ENCODE measurements at regions not wholly inside any gene's neighbourhood (a gene's known extent, or its start where the extent isn't known, plus 50 kb on each side); places are given as distances from the start of the nearest gene placed in this dataset.

DNA sequence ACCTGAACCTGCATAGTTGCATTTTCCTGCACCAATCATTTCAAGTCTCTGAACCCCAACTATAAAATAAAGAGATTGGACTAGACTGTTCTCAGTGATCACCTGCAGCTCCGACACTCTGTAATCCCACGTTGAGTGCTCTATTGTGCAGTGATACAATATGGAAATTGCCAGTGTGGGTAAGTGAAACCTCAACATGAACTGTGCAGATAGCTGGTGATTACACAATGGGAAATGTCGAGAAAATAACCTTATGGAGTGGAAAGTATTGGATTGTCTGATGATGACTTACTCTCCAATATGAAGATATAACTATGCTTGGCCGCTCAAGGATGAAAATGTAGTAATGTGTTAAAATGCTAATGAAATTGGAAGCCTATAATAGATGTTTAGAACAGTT, 293.1 kb upstream of the BRINP1 start:
- TF ChIP-seq RAD21 (conservative IDR thresholded peaks at IDR 0.05 in 1 of 2, IDR thresholded peaks at IDR 0.05 in 1 of 2) = no peak
- no peak for TF ChIP-seq ESRRA (IDR thresholded peaks at IDR 0.05; ENCODE audit: borderline replicate concordance, low read length)
- no peak for TF ChIP-seq POLR2A (IDR thresholded peaks at IDR 0.05; ENCODE audit: low read length)
- TF ChIP-seq FOSB (CRISPR knock-in tag; IDR thresholded peaks at IDR 0.05) = no peak
- no peak for TF ChIP-seq NR3C1 (IDR thresholded peaks at IDR 0.05)
- no peak for TF ChIP-seq HOXB13 (CRISPR knock-in tag; IDR thresholded peaks at IDR 0.05; ENCODE audit: low read depth)
- TF ChIP-seq KDM1A (IDR thresholded peaks at IDR 0.05; ENCODE audit: low read depth) = no peak
- TF ChIP-seq BHLHE40 (IDR thresholded peaks at IDR 0.05; ENCODE audit: low read depth, low read length) = no peak
- no peak for TF ChIP-seq NFE2L2 (conservative IDR thresholded peaks at IDR 0.05; ENCODE audit: low read length)
- POLR2A ChIA-PET = no interaction called here
- no peak overlapping the region for H3K4me2 ChIP-seq
- H3K4me1 ChIP-seq = no peaks in the 10 kb centered on the region
- no peak for DNase-seq (ENCODE audit: low read depth in 1 of 2, low spot score in 1 of 2)
- no peaks in the 10 kb centered on the region for H3K9me3 ChIP-seq
- CTCF ChIA-PET = interaction anchor here (1.1 kb wide), 1 partner anchor 10 kb away, joined by 4 read pairs; no protein-coding TSS in a partner anchor
- no peak overlapping the region for H3K27ac ChIP-seq
- no peak for FAIRE-seq
- no peak overlapping the region for H3K4me3 ChIP-seq
- ATAC-seq = no peak
- WGBS (ENCODE audit: missing lambda C conversion rate) = under 1% methylated on average over 4 of the region's 4 CpGs

DNA sequence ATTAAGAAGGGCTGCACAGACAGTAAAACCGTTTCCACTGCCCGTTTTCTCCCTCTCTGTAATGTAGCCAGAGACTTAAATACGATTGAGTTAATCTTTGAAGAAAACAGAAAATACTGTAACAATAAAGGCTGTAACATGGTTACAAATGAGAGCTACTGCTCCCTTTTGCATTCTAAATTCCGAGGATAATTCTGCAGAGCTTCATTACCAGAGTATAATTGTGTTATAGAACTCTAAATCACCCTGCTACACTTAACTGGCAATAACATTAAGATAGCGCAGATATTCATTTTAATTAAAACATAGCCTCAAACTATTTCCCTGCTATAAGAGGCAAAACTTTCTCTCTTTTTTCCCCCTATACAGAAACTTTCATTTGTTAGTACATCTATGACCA, 283.7 kb upstream of the BRINP1 start:
- FAIRE-seq = no peak
- no peak for DNase-seq (ENCODE audit: low read depth in 1 of 2, low spot score in 1 of 2)
- ATAC-seq = no peak
- ChIA-PET CTCF (no interaction called here), POLR2A (no interaction called here)
- H3K4me2 ChIP-seq = no peak overlapping the region
- no peaks in the 10 kb centered on the region for H3K4me1 ChIP-seq
- H3K4me3 ChIP-seq = no peak overlapping the region
- TF ChIP-seq JUNB (IDR thresholded peaks at IDR 0.05) = no peak
- TF ChIP-seq RCOR1 (IDR thresholded peaks at IDR 0.05; ENCODE audit: low read depth, low read length) = no peak
- TF ChIP-seq ZSCAN20 (CRISPR knock-in tag; IDR thresholded peaks at IDR 0.05) = no peak
- no peak for TF ChIP-seq TFCP2L1 (CRISPR knock-in tag; IDR thresholded peaks at IDR 0.05)
- no peak for TF ChIP-seq ESRRA (IDR thresholded peaks at IDR 0.05; ENCODE audit: borderline replicate concordance, low read length)
- no peak for TF ChIP-seq SMC3 (IDR thresholded peaks at IDR 0.05)
- no peak for TF ChIP-seq PHF8 (IDR thresholded peaks at IDR 0.05; ENCODE audit: borderline replicate concordance, low read depth)
- no peak for TF ChIP-seq TP53 (CRISPR knock-in tag; IDR thresholded peaks at IDR 0.05)
- no peak for TF ChIP-seq MYC (IDR thresholded peaks at IDR 0.05; ENCODE audit: borderline replicate concordance, low read length)
- no peak for TF ChIP-seq HEYL (CRISPR knock-in tag; IDR thresholded peaks at IDR 0.05)
- no peak for TF ChIP-seq ZFP36 (IDR thresholded peaks at IDR 0.05; ENCODE audit: borderline replicate concordance, partially characterized antibody)
- no peak for TF ChIP-seq RAD21 (conservative IDR thresholded peaks at IDR 0.05 in 1 of 2, IDR thresholded peaks at IDR 0.05 in 1 of 2)
- TF ChIP-seq, protein P1, sequence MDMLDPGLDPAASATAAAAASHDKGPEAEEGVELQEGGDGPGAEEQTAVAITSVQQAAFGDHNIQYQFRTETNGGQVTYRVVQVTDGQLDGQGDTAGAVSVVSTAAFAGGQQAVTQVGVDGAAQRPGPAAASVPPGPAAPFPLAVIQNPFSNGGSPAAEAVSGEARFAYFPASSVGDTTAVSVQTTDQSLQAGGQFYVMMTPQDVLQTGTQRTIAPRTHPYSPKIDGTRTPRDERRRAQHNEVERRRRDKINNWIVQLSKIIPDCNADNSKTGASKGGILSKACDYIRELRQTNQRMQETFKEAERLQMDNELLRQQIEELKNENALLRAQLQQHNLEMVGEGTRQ (IDR thresholded peaks at IDR 0.05) = no peak
- WGBS (ENCODE audit: missing lambda C conversion rate) = 17% methylated on average over 5 of the region's 5 CpGs
- no peak overlapping the region for H3K27ac ChIP-seq
- H3K9me3 ChIP-seq = no peaks in the 10 kb centered on the region

GRCh38 chr9:119649205-119649604, 280.0 kb upstream of the BRINP1 start:
- TF ChIP-seq PHF8 (IDR thresholded peaks at IDR 0.05; ENCODE audit: borderline replicate concordance, low read depth) (no peak), EHMT2 (IDR thresholded peaks at IDR 0.05; ENCODE audit: low read depth) (no peak)
- H3K27ac ChIP-seq = no peak overlapping the region
- CTCF ChIA-PET = interaction anchor here (1.4 kb wide), 1 partner anchor 12 kb away, joined by 3 read pairs; no protein-coding TSS in a partner anchor
- POLR2A ChIA-PET = no interaction called here
- no peak for ATAC-seq
- no peak overlapping the region for H3K4me2 ChIP-seq
- FAIRE-seq = no peak
- no peaks in the 10 kb centered on the region for H3K9me3 ChIP-seq
- H3K4me3 ChIP-seq = no peak overlapping the region
- no peak for DNase-seq (ENCODE audit: low read depth in 1 of 2, low spot score in 1 of 2)
- H3K4me1 ChIP-seq = no peaks in the 10 kb centered on the region

DNA sequence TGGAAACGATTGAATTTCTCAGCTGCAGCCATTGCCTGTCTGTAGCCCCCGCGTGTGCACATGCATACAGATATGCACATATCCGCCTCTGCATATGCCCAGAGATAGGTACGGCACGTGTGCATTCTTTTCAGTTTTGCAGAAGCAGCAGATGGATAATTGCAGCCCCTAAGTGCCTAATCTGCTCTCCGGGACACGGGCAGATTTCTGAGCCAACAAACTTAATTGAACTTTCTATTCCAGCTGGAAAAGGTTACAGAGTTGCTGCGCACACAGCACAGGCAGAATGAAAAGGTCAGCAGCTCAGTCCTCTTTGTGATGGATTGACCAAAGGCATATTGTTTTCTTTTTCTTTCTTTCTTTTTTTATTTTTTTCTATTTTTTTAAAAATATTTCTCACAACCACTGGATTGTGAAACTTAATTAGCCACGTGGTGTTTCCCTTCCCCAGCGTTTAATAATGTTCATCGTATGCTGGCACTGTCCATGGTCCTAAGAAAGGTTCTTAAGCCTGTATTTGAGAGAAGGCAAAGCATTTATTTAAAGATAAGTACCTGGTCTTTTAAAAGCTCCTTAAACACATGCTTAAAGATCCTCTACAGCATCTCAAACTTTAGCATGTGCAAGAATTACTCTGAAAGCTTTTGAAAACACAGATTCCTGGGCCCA, 270.2 kb upstream of the BRINP1 start:
- Histone ChIP-seq H3K4me3 (no peak overlapping the region), H3K4me1 (no peaks in the 10 kb centered on the region), H3K9me3 (no peaks in the 10 kb centered on the region), H3K27ac (no peak overlapping the region), H3K4me2 (no peak overlapping the region)
- CTCF ChIA-PET = interaction anchor here (0.6 kb wide), 1 partner anchor 957 kb away, joined by 3 read pairs; no protein-coding TSS in a partner anchor
- WGBS (ENCODE audit: missing lambda C conversion rate) = 18% methylated on average over 12 of the region's 12 CpGs
- POLR2A ChIA-PET = no interaction called here
- DNase-seq (ENCODE audit: low read depth in 1 of 2, low spot score in 1 of 2) (peak in 1 of 2 experiments; percentile 1), ATAC-seq (no peak), FAIRE-seq (no peak)
- TF ChIP-seq, protein P2, sequence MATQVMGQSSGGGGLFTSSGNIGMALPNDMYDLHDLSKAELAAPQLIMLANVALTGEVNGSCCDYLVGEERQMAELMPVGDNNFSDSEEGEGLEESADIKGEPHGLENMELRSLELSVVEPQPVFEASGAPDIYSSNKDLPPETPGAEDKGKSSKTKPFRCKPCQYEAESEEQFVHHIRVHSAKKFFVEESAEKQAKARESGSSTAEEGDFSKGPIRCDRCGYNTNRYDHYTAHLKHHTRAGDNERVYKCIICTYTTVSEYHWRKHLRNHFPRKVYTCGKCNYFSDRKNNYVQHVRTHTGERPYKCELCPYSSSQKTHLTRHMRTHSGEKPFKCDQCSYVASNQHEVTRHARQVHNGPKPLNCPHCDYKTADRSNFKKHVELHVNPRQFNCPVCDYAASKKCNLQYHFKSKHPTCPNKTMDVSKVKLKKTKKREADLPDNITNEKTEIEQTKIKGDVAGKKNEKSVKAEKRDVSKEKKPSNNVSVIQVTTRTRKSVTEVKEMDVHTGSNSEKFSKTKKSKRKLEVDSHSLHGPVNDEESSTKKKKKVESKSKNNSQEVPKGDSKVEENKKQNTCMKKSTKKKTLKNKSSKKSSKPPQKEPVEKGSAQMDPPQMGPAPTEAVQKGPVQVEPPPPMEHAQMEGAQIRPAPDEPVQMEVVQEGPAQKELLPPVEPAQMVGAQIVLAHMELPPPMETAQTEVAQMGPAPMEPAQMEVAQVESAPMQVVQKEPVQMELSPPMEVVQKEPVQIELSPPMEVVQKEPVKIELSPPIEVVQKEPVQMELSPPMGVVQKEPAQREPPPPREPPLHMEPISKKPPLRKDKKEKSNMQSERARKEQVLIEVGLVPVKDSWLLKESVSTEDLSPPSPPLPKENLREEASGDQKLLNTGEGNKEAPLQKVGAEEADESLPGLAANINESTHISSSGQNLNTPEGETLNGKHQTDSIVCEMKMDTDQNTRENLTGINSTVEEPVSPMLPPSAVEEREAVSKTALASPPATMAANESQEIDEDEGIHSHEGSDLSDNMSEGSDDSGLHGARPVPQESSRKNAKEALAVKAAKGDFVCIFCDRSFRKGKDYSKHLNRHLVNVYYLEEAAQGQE (IDR thresholded peaks at IDR 0.05) = peak; percentile 62; the same call in 1 of the 2 replicates
- no peak for TF ChIP-seq ELK1 (IDR thresholded peaks at IDR 0.05; ENCODE audit: low read depth, low read length)

All from A549 (cell line).